Mesendoderm (in vitro differentiated cells): ENCODE measurements at regions not wholly inside any gene's neighbourhood (a gene's known extent, or its start where the extent isn't known, plus 50 kb on each side); places are given as distances from the start of the nearest gene placed in this dataset.
A peak's percentile ranks its signal among the peaks of the same experiment; 100 is the strongest.

Source experiments
- DNase-seq: peaks from one replicate; pipeline ENCODE4 v3.0.0; 2013
- H2AK5ac ChIP-seq: 2 replicates; pipeline ENCODE4 v1.6.1; 2013; ENCODE audit warnings: low read length, inconsistent platforms
- H2BK120ac ChIP-seq: 2 replicates; pipeline ENCODE4 v1.6.1; 2013; ENCODE audit warnings: low read depth, mild to moderate bottlenecking, low read length, moderate library complexity, mixed read lengths
- H2BK15ac ChIP-seq: replicated peaks from 2 replicates; pipeline ENCODE4 v1.6.1; 2013; ENCODE audit warnings: low read depth, mild to moderate bottlenecking, moderate library complexity
- H2BK5ac ChIP-seq: 2 replicates; pipeline ENCODE4 v1.6.1; 2013; ENCODE audit warnings: low read length, inconsistent platforms
- H3K18ac ChIP-seq: 2 replicates; pipeline ENCODE4 v1.6.1; 2013; ENCODE audit warnings: mild to moderate bottlenecking, low read length, mixed read lengths
- H3K23ac ChIP-seq: one replicate; pipeline ENCODE4 v1.6.1; 2013; ENCODE audit warnings: low read length
- H3K27ac ChIP-seq: 2 replicates; pipeline ENCODE4 v1.5.1; 2013; ENCODE audit warnings: low read depth, mild to moderate bottlenecking, inconsistent platforms, low read length, moderate library complexity
- H3K27me3 ChIP-seq: 2 replicates; pipeline ENCODE4 v1.6.1; 2013; ENCODE audit warnings: low read length, control low read depth, mild to moderate bottlenecking, inconsistent platforms; ENCODE audit not compliant: insufficient read depth, poor library complexity
- H3K36me3 ChIP-seq: 2 replicates; pipeline ENCODE4 v1.6.1; 2013; ENCODE audit warnings: low read length, inconsistent platforms; ENCODE audit not compliant: control insufficient read depth, insufficient read depth
- H3K4ac ChIP-seq: one replicate; pipeline ENCODE4 v1.6.1; 2013; ENCODE audit warnings: low read depth, mild to moderate bottlenecking, low read length, moderate library complexity
- H3K4me1 ChIP-seq: 2 replicates; pipeline ENCODE4 v1.6.1; 2013; ENCODE audit warnings: low read depth, low read length, inconsistent platforms; ENCODE audit not compliant: control insufficient read depth
- H3K4me2 ChIP-seq: 2 replicates; pipeline ENCODE4 v1.6.1; 2013; ENCODE audit warnings: low read length
- H3K4me3 ChIP-seq: 2 replicates; pipeline ENCODE4 v1.5.1; 2013; ENCODE audit warnings: mild to moderate bottlenecking, low read length
- H3K56ac ChIP-seq: one replicate; pipeline ENCODE4 v1.6.1; 2013; ENCODE audit warnings: low read length
- H3K79me1 ChIP-seq: 2 replicates; pipeline ENCODE4 v1.6.1; 2013; ENCODE audit warnings: low read length, inconsistent platforms
- H3K79me2 ChIP-seq: 2 replicates; pipeline ENCODE4 v1.6.1; 2013; ENCODE audit warnings: mild to moderate bottlenecking, low read length; ENCODE audit not compliant: control insufficient read depth, insufficient read depth
- H3K9ac ChIP-seq: 2 replicates; pipeline ENCODE4 v1.6.1; 2013; ENCODE audit warnings: low read length, inconsistent platforms
- H4K5ac ChIP-seq: one replicate; pipeline ENCODE4 v1.6.1; 2013; ENCODE audit warnings: low read length
- H4K8ac ChIP-seq: one replicate; pipeline ENCODE4 v1.6.1; 2013; ENCODE audit warnings: low read depth, mild to moderate bottlenecking, control low read depth, low read length, moderate library complexity
- WGBS: extraction: QIAGEN DNeasy Blood & Tissue Kit; methylation state at CpG from one replicate; pipeline ENCODE4 v1.1.7; 2013; ENCODE audit warnings: low lambda C conversion rate, missing lambda C conversion rate; ENCODE audit not compliant: insufficient coverage; ENCODE audit errors: extremely low coverage; 5-methylcytosine and 5-hydroxymethylcytosine counted together

DNA sequence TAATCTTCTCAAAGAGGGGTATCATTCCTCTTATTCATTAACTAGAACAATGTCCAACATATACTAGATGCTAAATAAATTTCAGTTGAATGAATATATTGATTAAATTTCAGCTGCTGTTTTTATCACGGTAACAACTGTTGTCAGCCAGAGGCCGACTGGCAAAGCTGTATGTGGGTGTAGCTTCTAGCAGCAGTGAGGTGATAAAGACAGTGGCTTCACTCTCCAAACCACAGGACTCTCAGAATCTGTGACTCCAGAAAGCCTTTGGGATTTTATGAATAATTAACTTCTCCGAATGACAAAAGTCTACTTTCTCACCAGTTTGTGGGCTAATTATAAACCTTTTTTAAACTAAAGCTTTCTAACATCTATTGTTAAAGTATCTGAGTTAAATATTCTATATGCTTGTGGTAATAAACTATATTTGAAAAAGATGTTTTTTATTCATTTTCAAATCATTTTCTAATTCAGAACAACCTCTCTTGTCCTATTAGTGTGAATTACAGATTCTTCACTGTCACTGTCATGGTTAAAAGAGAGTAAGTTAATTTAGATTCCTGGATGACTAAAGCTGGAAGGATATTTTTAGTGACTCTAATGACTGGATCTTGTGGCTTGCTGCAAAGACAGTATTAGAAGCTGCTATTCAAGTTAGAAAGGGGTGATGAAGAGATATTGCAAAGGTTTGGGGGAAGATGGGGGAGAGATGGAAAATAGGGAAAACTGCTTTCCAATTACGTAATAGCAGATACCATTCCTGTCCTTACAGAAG lies 796.4 kb upstream of the ARPP21 start:
- Histone ChIP-seq H2BK5ac (peak overlapping the region; percentile 33), H2BK120ac (no peak overlapping the region), H2BK15ac (no peak overlapping the region), H3K18ac (no peak overlapping the region), H3K79me1 (no peaks in the 10 kb centered on the region), H3K4me1 (peaks cover 2% of the 10 kb centered on the region), H3K56ac (no peak overlapping the region), H4K8ac (no peak overlapping the region), H3K4me2 (no peak overlapping the region), H3K27ac (no peak overlapping the region), H2AK5ac (no peak overlapping the region), H3K23ac (no peak overlapping the region), H3K79me2 (no peaks in the 10 kb centered on the region), H3K4ac (peak overlapping the region; percentile 4), H3K27me3 (no peaks in the 10 kb centered on the region), H3K9ac (no peak overlapping the region), H3K36me3 (no peaks in the 10 kb centered on the region), H4K5ac (no peak overlapping the region), H3K4me3 (no peak overlapping the region)
- DNase-seq: peak; percentile 62
- WGBS: no CpG with 5 or more reads among the region's 4 CpGs

DNA sequence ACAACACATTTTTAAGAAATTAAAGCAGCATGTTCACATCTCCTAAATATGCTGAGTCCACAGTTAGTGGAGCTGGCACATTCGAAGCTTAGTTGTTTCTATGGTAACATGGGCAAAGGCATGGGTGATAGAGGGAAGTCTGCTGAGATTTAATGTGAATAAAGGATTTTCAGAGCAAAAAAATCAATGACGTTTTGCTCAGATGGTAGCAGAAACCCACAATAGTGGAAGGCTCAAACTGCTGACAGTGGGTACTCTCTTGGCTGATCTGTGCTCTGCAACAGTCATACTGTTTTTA lies 795.1 kb upstream of the ARPP21 start:
- H3K79me1 ChIP-seq: no peaks in the 10 kb centered on the region
- no peak overlapping the region for H2BK15ac ChIP-seq
- H2BK5ac ChIP-seq: peak overlapping the region; percentile 51
- no peak overlapping the region for H3K18ac ChIP-seq
- H2BK120ac ChIP-seq: peak overlapping the region; percentile 67
- H3K9ac ChIP-seq: no peak overlapping the region
- H3K56ac ChIP-seq: peak overlapping the region; percentile 19
- no peaks in the 10 kb centered on the region for H3K27me3 ChIP-seq
- H4K5ac ChIP-seq: no peak overlapping the region
- no peaks in the 10 kb centered on the region for H3K36me3 ChIP-seq
- no peak overlapping the region for H3K4me2 ChIP-seq
- no peak overlapping the region for H4K8ac ChIP-seq
- peak overlapping the region; percentile 53 for H3K27ac ChIP-seq
- no peak for DNase-seq
- H2AK5ac ChIP-seq: no peak overlapping the region
- H3K4ac ChIP-seq: no peak overlapping the region
- H3K79me2 ChIP-seq: no peaks in the 10 kb centered on the region
- WGBS: no CpG with 5 or more reads among the region's 2 CpGs
- H3K23ac ChIP-seq: no peak overlapping the region
- peaks cover 2% of the 10 kb centered on the region for H3K4me1 ChIP-seq
- no peak overlapping the region for H3K4me3 ChIP-seq

DNA sequence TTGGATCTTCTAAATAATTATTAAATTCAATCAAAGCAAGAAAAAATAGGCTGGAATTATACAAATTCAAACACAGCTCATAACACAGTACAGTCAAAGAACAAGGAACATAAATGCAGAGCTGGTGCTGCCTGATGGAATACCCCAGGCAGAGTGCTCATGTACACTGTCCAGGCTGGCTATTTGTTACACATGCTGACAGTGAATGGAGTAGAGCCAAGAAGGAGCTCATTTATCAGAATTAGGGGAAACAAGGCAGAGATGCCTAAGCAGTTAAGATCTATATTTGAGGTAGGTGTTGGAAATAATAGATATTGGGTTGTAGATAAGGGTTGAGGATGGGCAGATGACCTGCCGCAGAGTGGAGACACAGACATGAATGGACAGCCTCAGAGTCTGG lies 788.2 kb upstream of the ARPP21 start:
- H3K4me1 ChIP-seq: peaks cover 2% of the 10 kb centered on the region
- no peaks in the 10 kb centered on the region for H3K27me3 ChIP-seq
- H4K8ac ChIP-seq: no peak overlapping the region
- H3K4me3 ChIP-seq: no peak overlapping the region
- H2BK5ac ChIP-seq: peak overlapping the region; percentile 35
- no peak overlapping the region for H3K27ac ChIP-seq
- H3K4ac ChIP-seq: no peak overlapping the region
- H2AK5ac ChIP-seq: no peak overlapping the region
- no peaks in the 10 kb centered on the region for H3K79me2 ChIP-seq
- no peak overlapping the region for H3K4me2 ChIP-seq
- no peak overlapping the region for H2BK15ac ChIP-seq
- no peak overlapping the region for H4K5ac ChIP-seq
- no peak overlapping the region for H2BK120ac ChIP-seq
- no peak overlapping the region for H3K23ac ChIP-seq
- H3K9ac ChIP-seq: no peak overlapping the region
- H3K18ac ChIP-seq: no peak overlapping the region
- H3K79me1 ChIP-seq: no peaks in the 10 kb centered on the region
- H3K36me3 ChIP-seq: no peaks in the 10 kb centered on the region
- H3K56ac ChIP-seq: no peak overlapping the region
- DNase-seq: no peak
- no CpG with 5 or more reads among the region's 1 CpG for WGBS

DNA sequence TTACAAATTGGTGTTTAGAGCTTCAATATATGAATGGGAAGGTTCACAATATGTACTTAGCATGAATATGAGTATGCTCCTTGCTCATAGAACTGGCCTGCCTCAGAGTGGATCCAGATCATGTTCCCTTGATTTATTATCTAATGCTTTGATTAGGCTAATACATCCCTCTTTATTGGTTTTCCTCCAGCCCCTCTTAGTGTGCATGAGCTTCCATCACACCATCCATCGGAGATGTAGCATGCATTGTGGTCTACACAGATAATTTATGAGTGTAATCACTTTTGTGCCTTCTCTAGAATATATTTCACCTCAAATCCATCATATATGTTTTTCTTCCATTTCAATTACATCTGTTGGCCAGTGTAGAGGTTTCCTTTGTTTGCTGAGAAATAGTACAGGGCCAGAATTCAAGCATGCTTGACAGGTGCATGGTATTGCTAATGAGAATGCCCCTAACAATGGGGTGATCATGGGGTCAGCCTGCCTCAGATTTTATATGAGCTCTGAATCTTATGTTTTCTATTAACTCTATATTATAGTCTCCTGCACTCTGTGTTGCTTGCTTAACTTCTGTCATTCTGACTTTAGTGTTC lies 786.4 kb upstream of the ARPP21 start:
- WGBS: no CpG with 5 or more reads among the region's 1 CpG
- Histone ChIP-seq H3K27ac (no peak overlapping the region), H2BK120ac (no peak overlapping the region), H3K23ac (no peak overlapping the region), H3K4me2 (no peak overlapping the region), H2AK5ac (no peak overlapping the region), H3K18ac (no peak overlapping the region), H3K4me1 (peaks cover 5% of the 10 kb centered on the region), H3K79me1 (no peaks in the 10 kb centered on the region), H2BK5ac (no peak overlapping the region), H3K4me3 (no peak overlapping the region), H4K5ac (no peak overlapping the region), H4K8ac (no peak overlapping the region), H2BK15ac (no peak overlapping the region), H3K36me3 (no peaks in the 10 kb centered on the region), H3K4ac (no peak overlapping the region), H3K9ac (no peak overlapping the region), H3K79me2 (no peaks in the 10 kb centered on the region), H3K27me3 (no peaks in the 10 kb centered on the region), H3K56ac (no peak overlapping the region)
- no peak for DNase-seq

DNA sequence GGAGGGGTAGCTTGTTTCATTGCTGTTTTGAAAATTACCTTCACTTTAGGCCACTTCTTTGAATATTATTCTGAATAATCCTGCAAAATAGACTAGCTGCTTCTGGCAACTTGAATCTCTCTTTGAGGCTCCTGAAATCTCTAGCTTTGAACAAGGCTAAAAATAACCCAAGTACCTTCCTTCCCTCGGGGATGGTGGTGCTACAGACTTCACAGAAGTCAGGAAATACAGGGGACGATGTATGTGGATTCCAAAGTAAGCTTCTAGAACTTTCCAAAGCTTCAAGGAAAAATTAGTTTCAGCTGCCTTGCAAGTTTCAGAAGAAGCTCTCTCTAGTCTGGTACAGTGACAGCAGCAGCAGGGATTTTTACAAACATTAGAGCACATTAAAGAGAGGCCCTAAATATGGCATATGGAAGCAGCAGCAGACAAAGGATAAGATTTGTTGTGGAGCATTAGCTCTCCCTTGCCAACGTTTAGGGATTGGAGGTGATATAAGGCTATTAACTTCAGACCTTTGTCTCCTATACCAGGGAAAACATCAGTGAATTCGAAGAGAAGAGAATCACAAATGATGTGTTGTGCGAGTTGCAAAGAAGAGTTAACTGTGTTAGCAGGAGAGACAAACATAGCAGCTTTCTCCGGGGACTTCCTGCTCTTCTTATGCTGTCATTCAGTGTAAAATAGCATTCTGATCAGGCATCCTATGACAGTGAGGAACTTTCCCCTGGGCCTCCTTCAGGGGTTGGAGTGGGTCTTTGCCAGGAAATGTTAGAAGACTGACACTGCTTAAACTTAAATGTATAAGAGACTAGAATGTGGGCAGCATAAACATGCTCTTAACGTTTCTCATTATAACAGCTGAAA lies 783.0 kb upstream of the ARPP21 start:
- H3K4me1 ChIP-seq: peaks cover 5% of the 10 kb centered on the region
- no peak overlapping the region for H2BK15ac ChIP-seq
- H3K4me2 ChIP-seq: no peak overlapping the region
- peak overlapping the region; percentile 65 for H4K8ac ChIP-seq
- no CpG with 5 or more reads among the region's 7 CpGs for WGBS
- no peak overlapping the region for H3K9ac ChIP-seq
- H2AK5ac ChIP-seq: no peak overlapping the region
- H2BK5ac ChIP-seq: no peak overlapping the region
- no peak overlapping the region for H3K4ac ChIP-seq
- H3K27me3 ChIP-seq: no peaks in the 10 kb centered on the region
- H3K4me3 ChIP-seq: no peak overlapping the region
- H3K27ac ChIP-seq: peak overlapping the region; percentile 47
- peak overlapping the region; percentile 66 for H3K56ac ChIP-seq
- H3K79me2 ChIP-seq: no peaks in the 10 kb centered on the region
- H3K36me3 ChIP-seq: no peaks in the 10 kb centered on the region
- H3K18ac ChIP-seq: peak overlapping the region; percentile 68
- H2BK120ac ChIP-seq: peak overlapping the region; percentile 73
- DNase-seq: peak; percentile 74
- H4K5ac ChIP-seq: peak overlapping the region; percentile 61
- H3K79me1 ChIP-seq: no peaks in the 10 kb centered on the region
- H3K23ac ChIP-seq: no peak overlapping the region
